ENCODE measurements at regions not wholly inside any gene's neighbourhood (a gene's known extent, or its start where the extent isn't known, plus 50 kb on each side); places are given as distances from the start of the nearest gene placed in this dataset.

DNA sequence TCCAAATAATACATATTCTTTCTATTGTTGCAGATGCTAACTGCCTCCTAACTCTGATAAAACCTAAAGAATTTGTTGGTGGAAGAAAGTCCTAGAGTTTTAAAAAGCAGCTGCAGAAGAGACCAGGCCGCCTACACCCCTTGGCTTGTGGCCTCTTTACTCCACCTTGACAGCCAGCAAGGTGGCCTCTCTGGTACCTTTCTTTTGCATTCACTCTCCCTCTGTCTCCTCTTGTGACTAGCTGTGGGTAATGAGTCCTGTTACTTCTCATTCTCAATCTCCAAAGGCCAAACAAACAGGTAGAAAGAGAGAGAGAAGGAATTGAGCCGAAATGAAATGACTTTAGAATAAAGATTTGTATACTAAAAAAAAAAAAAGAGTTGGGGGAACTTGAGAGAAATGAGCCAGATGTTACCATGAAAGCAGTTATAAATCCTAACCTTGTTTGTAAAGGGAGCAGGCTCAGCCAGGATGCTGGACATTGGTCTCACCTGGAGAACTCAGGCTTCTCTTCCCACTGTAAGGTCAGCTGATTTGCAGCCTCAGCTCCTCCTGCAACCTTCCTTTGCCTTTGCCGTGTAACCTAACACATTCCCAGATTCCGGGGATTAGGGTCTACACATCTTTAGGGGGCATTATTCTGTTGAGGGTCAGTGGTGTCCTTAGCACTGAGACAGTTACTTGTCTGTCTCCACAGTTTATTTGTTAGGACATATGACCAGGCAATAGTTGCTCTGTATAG is 164.1 kb upstream of the IRF2BP2 start:
- WGBS, 2 donors: 95 to 96% methylated on average over 4 of the region's 4 CpGs
- Histone ChIP-seq H3K4me1 (peaks cover 0 to 18% (median 16%) of the 10 kb centered on the region in 4 donors), H3K36me3 (no peaks in the 10 kb centered on the region), H3K27ac (no peak overlapping the region), H3K4me3 (no peak overlapping the region), H3K27me3 (peaks cover 0 to 3% (median 0%) of the 10 kb centered on the region in 3 donors), H3K9me3 (no peaks in the 10 kb centered on the region)
- intact Hi-C loops (cut with DNase I): loop anchor here (5.0 kb wide), 1 partner anchor 47 kb away; no protein-coding TSS in a partner anchor
- no peak for DNase-seq
- TF ChIP-seq, protein P1, sequence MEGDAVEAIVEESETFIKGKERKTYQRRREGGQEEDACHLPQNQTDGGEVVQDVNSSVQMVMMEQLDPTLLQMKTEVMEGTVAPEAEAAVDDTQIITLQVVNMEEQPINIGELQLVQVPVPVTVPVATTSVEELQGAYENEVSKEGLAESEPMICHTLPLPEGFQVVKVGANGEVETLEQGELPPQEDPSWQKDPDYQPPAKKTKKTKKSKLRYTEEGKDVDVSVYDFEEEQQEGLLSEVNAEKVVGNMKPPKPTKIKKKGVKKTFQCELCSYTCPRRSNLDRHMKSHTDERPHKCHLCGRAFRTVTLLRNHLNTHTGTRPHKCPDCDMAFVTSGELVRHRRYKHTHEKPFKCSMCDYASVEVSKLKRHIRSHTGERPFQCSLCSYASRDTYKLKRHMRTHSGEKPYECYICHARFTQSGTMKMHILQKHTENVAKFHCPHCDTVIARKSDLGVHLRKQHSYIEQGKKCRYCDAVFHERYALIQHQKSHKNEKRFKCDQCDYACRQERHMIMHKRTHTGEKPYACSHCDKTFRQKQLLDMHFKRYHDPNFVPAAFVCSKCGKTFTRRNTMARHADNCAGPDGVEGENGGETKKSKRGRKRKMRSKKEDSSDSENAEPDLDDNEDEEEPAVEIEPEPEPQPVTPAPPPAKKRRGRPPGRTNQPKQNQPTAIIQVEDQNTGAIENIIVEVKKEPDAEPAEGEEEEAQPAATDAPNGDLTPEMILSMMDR (IDR thresholded peaks at IDR 0.05): no peak
- TF ChIP-seq POLR2A (IDR thresholded peaks at IDR 0.05) (no peak), EP300 (IDR thresholded peaks at IDR 0.05) (no peak), POLR2AphosphoS5 (IDR thresholded peaks at IDR 0.05) (no peak)

DNA sequence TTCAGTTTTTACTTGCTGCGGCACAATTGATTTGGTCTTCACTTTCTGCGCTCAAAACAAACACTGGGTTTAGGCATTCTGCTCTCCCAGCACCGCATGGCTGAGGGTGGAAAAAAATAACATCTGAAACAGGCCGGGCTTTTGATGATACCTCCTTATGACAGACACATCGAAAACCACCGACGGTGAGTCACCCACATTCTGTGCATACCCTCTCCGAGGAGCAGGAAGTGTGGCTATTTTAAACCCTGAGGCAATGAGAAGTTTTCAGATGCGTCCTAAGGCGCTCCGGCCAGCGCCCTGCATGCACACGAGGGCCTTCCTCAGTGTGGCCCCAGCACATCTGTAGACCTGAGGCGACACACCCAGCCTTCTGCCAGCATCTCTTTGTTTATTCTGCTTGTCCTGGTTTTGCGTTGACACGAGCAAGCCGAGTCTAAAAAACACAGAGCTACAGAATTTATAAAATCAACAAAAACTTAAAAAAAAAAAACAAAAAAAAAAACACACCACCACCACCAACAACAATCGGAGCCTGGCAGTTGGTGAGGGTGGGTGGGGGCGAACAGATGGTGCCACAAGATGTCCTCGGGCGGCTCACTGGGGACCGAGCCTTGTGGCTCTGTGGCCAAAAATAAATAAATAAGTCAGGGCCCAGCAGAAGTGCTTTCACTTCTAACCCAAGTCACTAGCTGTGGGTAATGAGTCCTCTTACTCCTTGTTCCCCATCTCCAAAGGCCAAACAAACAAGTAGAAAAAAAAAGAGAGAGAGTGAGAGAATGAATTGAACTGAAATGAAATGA is 162.6 kb upstream of the IRF2BP2 start:
- Histone ChIP-seq H3K9me3 (no peaks in the 10 kb centered on the region), H3K27ac (peak overlapping the region; percentile 57 to 78 (median 68)), H3K4me1 (peaks cover 0 to 18% (median 16%) of the 10 kb centered on the region in 4 donors), H3K27me3 (no peaks in the 10 kb centered on the region), H3K36me3 (no peaks in the 10 kb centered on the region), H3K4me3 (no peak overlapping the region)
- TF ChIP-seq POLR2AphosphoS5 (IDR thresholded peaks at IDR 0.05) (peak in 3 of 4 donors; percentile 57 to 79 (median 72)), POLR2A (IDR thresholded peaks at IDR 0.05) (no peak), EP300 (IDR thresholded peaks at IDR 0.05) (peak in 2 of 4 donors; percentile 41 to 59)
- TF ChIP-seq, protein P1 (IDR thresholded peaks at IDR 0.05): no peak
- DNase-seq: peak; percentile 86
- intact Hi-C loops (cut with DNase I): loop anchor here (5.0 kb wide), 1 partner anchor 45 kb away; no protein-coding TSS in a partner anchor
- WGBS, 2 donors: 19 to 72% methylated on average over 22 of the region's 22 CpGs

DNA sequence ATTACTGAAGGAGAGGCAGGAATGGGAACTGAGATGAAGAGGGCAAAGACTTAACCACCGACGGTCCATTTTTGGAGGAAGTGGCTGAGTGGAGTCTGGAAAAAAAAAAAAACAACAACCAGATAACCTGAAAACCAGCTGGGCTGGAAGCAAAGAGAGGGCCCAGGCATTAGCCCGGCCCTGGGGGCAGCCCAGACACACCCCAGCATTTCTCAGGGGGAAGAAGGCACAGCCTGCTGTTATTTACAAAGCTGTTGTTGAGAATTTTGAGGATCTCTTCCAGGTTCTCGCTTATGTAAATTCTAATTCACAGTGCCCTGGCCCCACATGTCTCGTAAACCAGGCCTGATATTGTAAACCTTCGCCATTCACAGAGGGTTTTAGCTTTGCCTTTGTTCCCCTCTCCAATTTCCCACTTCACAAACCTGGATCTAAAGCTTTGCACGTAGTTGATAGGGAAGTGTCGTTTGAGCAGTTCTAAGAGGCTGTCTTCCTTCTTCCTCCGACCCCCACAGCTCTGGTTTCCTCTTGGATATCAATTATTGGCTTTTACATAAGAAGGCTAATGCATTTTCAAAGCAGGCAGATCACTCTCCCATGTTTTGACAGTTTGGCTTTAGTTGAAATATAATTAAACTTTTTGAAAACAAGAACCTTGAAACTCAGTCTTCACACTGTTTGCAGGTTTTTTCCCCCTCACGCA is 161.8 kb upstream of the IRF2BP2 start:
- TF ChIP-seq EP300 (IDR thresholded peaks at IDR 0.05): no peak
- TF ChIP-seq, protein P1 (IDR thresholded peaks at IDR 0.05): no peak
- TF ChIP-seq POLR2A (IDR thresholded peaks at IDR 0.05): no peak
- TF ChIP-seq POLR2AphosphoS5 (IDR thresholded peaks at IDR 0.05): no peak
- H3K4me3 ChIP-seq: no peak overlapping the region
- H3K27me3 ChIP-seq: no peaks in the 10 kb centered on the region
- no peaks in the 10 kb centered on the region for H3K36me3 ChIP-seq
- H3K9me3 ChIP-seq: no peaks in the 10 kb centered on the region
- intact Hi-C loops (cut with DNase I): loop anchor here (5.0 kb wide), 1 partner anchor 44 kb away; no protein-coding TSS in a partner anchor
- H3K4me1 ChIP-seq: peaks cover 0 to 18% (median 16%) of the 10 kb centered on the region in 4 donors
- peak overlapping the region; percentile 57 to 78 (median 68) for H3K27ac ChIP-seq
- 36 to 53% methylated on average over 10 of the region's 10 CpGs for WGBS, 2 donors
- no peak for DNase-seq

DNA sequence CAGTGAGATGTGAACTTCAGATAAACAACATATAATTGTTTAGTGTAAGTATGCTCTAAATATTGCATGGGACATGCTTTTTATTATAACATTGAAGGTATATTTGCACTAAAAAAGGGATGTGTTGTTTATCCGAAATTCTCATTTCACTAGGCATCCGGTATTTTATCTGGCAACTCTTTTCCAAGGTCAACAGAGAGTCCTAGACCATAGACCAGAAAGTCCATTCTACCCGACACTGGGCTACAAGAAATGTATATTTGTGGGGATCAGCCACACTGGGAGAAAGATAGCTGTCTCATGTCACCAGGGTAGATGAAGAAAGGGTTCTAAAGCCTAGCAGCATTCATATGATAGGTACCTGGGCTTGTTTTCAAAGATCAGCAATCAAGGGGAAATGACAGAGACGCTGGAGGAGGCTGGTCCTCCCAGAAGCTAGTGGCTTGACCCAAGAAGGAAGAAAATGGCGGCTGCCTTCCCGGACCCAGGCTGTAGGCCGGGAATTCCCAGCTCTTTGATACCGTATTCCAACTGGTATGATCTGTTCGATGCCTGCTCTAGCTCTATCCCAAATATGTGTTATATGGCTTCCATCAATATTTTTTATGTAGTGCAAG is 161.1 kb upstream of the IRF2BP2 start:
- intact Hi-C loops (cut with DNase I): loop anchor here (5.0 kb wide), 1 partner anchor 44 kb away; no protein-coding TSS in a partner anchor
- Histone ChIP-seq H3K27ac (peak overlapping the region; percentile 57 to 78 (median 68)), H3K36me3 (no peaks in the 10 kb centered on the region), H3K9me3 (no peaks in the 10 kb centered on the region), H3K4me1 (peaks cover 0 to 18% (median 16%) of the 10 kb centered on the region in 4 donors), H3K27me3 (no peaks in the 10 kb centered on the region), H3K4me3 (no peak overlapping the region)
- no peak for DNase-seq
- TF ChIP-seq, protein P1 (IDR thresholded peaks at IDR 0.05): no peak
- TF ChIP-seq POLR2A (IDR thresholded peaks at IDR 0.05): no peak
- TF ChIP-seq POLR2AphosphoS5 (IDR thresholded peaks at IDR 0.05): no peak
- TF ChIP-seq EP300 (IDR thresholded peaks at IDR 0.05): no peak
- WGBS, 2 donors: 96 to 98% methylated on average over 9 of the region's 9 CpGs
